IPS-18a (cell line): ENCODE measurements at regions not wholly inside any gene's neighbourhood (a gene's known extent, or its start where the extent isn't known, plus 50 kb on each side); places are given as distances from the start of the nearest gene placed in this dataset.

ENCODE experiments used
- H3K27ac ChIP-seq: one replicate; pipeline ENCODE4 v1.5.1; 2013; ENCODE audit warnings: low read length
- H3K27me3 ChIP-seq: one replicate; pipeline ENCODE4 v1.6.1; 2013; ENCODE audit warnings: mild to moderate bottlenecking, low read length; ENCODE audit not compliant: control insufficient read depth, insufficient read depth
- H3K36me3 ChIP-seq: one replicate; pipeline ENCODE4 v1.6.1; 2013; ENCODE audit warnings: low read depth, low read length; ENCODE audit not compliant: control insufficient read depth
- H3K4me1 ChIP-seq: one replicate; pipeline ENCODE4 v1.6.1; 2013; ENCODE audit warnings: low read depth, low read length; ENCODE audit not compliant: control insufficient read depth
- H3K4me3 ChIP-seq: one replicate; pipeline ENCODE4 v1.5.1; 2013; ENCODE audit warnings: low read length
- H3K9ac ChIP-seq: one replicate; pipeline ENCODE4 v1.6.1; 2013; ENCODE audit warnings: mild to moderate bottlenecking, low read length, moderate library complexity
- H3K9me3 ChIP-seq: one replicate; pipeline ENCODE4 v1.6.1; 2013; ENCODE audit warnings: low read depth, low read length; ENCODE audit not compliant: control insufficient read depth

GRCh38 chr21:20515446-20515845 is 482.8 kb upstream of the NCAM2 start:
- Histone ChIP-seq H3K4me1 (no peaks in the 10 kb centered on the region), H3K9ac (no peak overlapping the region), H3K27ac (no peak overlapping the region), H3K36me3 (no peaks in the 10 kb centered on the region), H3K27me3 (no peaks in the 10 kb centered on the region), H3K4me3 (no peak overlapping the region), H3K9me3 (no peaks in the 10 kb centered on the region)

- Histone ChIP-seq H3K4me1 (no peaks in the 10 kb centered on the region), H3K9ac (no peak overlapping the region), H3K9me3 (no peaks in the 10 kb centered on the region), H3K27ac (no peak overlapping the region), H3K4me3 (no peak overlapping the region), H3K27me3 (no peaks in the 10 kb centered on the region), H3K36me3 (no peaks in the 10 kb centered on the region)
Observed at GRCh38 chr21:20519076-20519475, 479.1 kb upstream of the NCAM2 start.

- Histone ChIP-seq H3K9ac (no peak overlapping the region), H3K4me3 (no peak overlapping the region), H3K9me3 (no peaks in the 10 kb centered on the region), H3K36me3 (no peaks in the 10 kb centered on the region), H3K27me3 (no peaks in the 10 kb centered on the region), H3K4me1 (no peaks in the 10 kb centered on the region), H3K27ac (no peak overlapping the region)
Observed at GRCh38 chr21:20522611-20523010, 475.6 kb upstream of the NCAM2 start.

GRCh38 chr21:20523191-20523590 is 475.0 kb upstream of the NCAM2 start:
- Histone ChIP-seq H3K4me3 (no peak overlapping the region), H3K27ac (no peak overlapping the region), H3K9me3 (no peaks in the 10 kb centered on the region), H3K4me1 (no peaks in the 10 kb centered on the region), H3K36me3 (no peaks in the 10 kb centered on the region), H3K9ac (no peak overlapping the region), H3K27me3 (no peaks in the 10 kb centered on the region)

GRCh38 chr21:20527731-20528460 is 470.3 kb upstream of the NCAM2 start:
- Histone ChIP-seq H3K27me3 (no peaks in the 10 kb centered on the region), H3K36me3 (no peaks in the 10 kb centered on the region), H3K9ac (no peak overlapping the region), H3K9me3 (no peaks in the 10 kb centered on the region), H3K4me3 (no peak overlapping the region), H3K27ac (no peak overlapping the region), H3K4me1 (no peaks in the 10 kb centered on the region)

GRCh38 chr21:20537130-20537529 is 461.1 kb upstream of the NCAM2 start:
- Histone ChIP-seq H3K27ac (no peak overlapping the region), H3K9me3 (no peaks in the 10 kb centered on the region), H3K36me3 (no peaks in the 10 kb centered on the region), H3K4me1 (no peaks in the 10 kb centered on the region), H3K27me3 (no peaks in the 10 kb centered on the region), H3K4me3 (no peak overlapping the region), H3K9ac (no peak overlapping the region)

GRCh38 chr21:20538039-20538658 is 460.1 kb upstream of the NCAM2 start:
- Histone ChIP-seq H3K27ac (no peak overlapping the region), H3K9me3 (no peaks in the 10 kb centered on the region), H3K9ac (no peak overlapping the region), H3K36me3 (no peaks in the 10 kb centered on the region), H3K27me3 (no peaks in the 10 kb centered on the region), H3K4me1 (no peaks in the 10 kb centered on the region), H3K4me3 (no peak overlapping the region)

GRCh38 chr21:20545454-20545853 is 452.8 kb upstream of the NCAM2 start:
- no peaks in the 10 kb centered on the region for H3K27me3 ChIP-seq
- no peaks in the 10 kb centered on the region for H3K9me3 ChIP-seq
- H3K27ac ChIP-seq = no peak overlapping the region
- H3K9ac ChIP-seq = no peak overlapping the region
- H3K4me3 ChIP-seq = no peak overlapping the region
- H3K4me1 ChIP-seq = no peaks in the 10 kb centered on the region
- H3K36me3 ChIP-seq = no peaks in the 10 kb centered on the region

- no peak overlapping the region for H3K9ac ChIP-seq
- H3K9me3 ChIP-seq = no peaks in the 10 kb centered on the region
- H3K27me3 ChIP-seq = no peaks in the 10 kb centered on the region
- H3K27ac ChIP-seq = no peak overlapping the region
- no peaks in the 10 kb centered on the region for H3K4me1 ChIP-seq
- H3K36me3 ChIP-seq = no peaks in the 10 kb centered on the region
- no peak overlapping the region for H3K4me3 ChIP-seq
Observed at GRCh38 chr21:20551939-20552338, 446.3 kb upstream of the NCAM2 start.

- Histone ChIP-seq H3K4me3 (no peak overlapping the region), H3K36me3 (no peaks in the 10 kb centered on the region), H3K4me1 (no peaks in the 10 kb centered on the region), H3K9me3 (no peaks in the 10 kb centered on the region), H3K27me3 (no peaks in the 10 kb centered on the region), H3K9ac (no peak overlapping the region), H3K27ac (no peak overlapping the region)
Observed at GRCh38 chr21:20554785-20555184, 443.4 kb upstream of the NCAM2 start.

- Histone ChIP-seq H3K27ac (no peak overlapping the region), H3K9ac (no peak overlapping the region), H3K27me3 (no peaks in the 10 kb centered on the region), H3K36me3 (no peaks in the 10 kb centered on the region), H3K4me1 (peaks cover 3% of the 10 kb centered on the region), H3K4me3 (no peak overlapping the region), H3K9me3 (no peaks in the 10 kb centered on the region)
Observed at GRCh38 chr21:20570824-20571232, 427.4 kb upstream of the NCAM2 start.

- Histone ChIP-seq H3K9me3 (no peaks in the 10 kb centered on the region), H3K9ac (no peak overlapping the region), H3K27ac (no peak overlapping the region), H3K4me1 (peaks cover 3% of the 10 kb centered on the region), H3K36me3 (no peaks in the 10 kb centered on the region), H3K27me3 (no peaks in the 10 kb centered on the region), H3K4me3 (no peak overlapping the region)
Observed at GRCh38 chr21:20572582-20572981, 425.6 kb upstream of the NCAM2 start.
